Fibroblast of skin of back (primary cell): ENCODE measurements at regions not wholly inside any gene's neighbourhood (a gene's known extent, or its start where the extent isn't known, plus 50 kb on each side); places are given as distances from the start of the nearest gene placed in this dataset.
"Not testable (repeated sequence)": the region's sequence is repeated elsewhere in the genome, so short reads cannot be mapped to it uniquely, and the experiment has no call there.

Source experiments
- DNase-seq: peaks from one replicate; pipeline ENCODE4 v3.0.0-alpha.2; 2013

GRCh38 chr13:66152596-66152995 is 1077.5 kb downstream of the PCDH9 start:
- DNase-seq: no peak

GRCh38 chr13:66144357-66144756 is 1085.8 kb downstream of the PCDH9 start:
- not testable (repeated sequence) for DNase-seq

GRCh38 chr13:66139701-66140100 is 1090.4 kb downstream of the PCDH9 start:
- DNase-seq: no peak

- no peak for DNase-seq
Observed at GRCh38 chr13:66139250-66139649, 1090.9 kb downstream of the PCDH9 start.

GRCh38 chr13:66138172-66138811 is 1091.8 kb downstream of the PCDH9 start:
- no peak for DNase-seq

- no peak for DNase-seq
Observed at GRCh38 chr13:66137384-66137783, 1092.8 kb downstream of the PCDH9 start.

GRCh38 chr13:66128692-66129269 is 1101.4 kb downstream of the PCDH9 start:
- no peak for DNase-seq

GRCh38 chr13:66128201-66128600 is 1101.9 kb downstream of the PCDH9 start:
- no peak for DNase-seq

- DNase-seq: no peak
Observed at GRCh38 chr13:66117563-66117962, 1112.6 kb downstream of the PCDH9 start.

GRCh38 chr13:66113882-66114526 is 1116.1 kb downstream of the PCDH9 start:
- DNase-seq: peak; percentile 26

- no peak for DNase-seq
Observed at GRCh38 chr13:66111628-66112027, 1118.5 kb downstream of the PCDH9 start.

GRCh38 chr13:66106246-66106645 is 1123.9 kb downstream of the PCDH9 start:
- no peak for DNase-seq

- DNase-seq: peak; percentile 54
Observed at GRCh38 chr13:66102864-66103263, 1127.3 kb downstream of the PCDH9 start.

GRCh38 chr13:66099825-66100224 is 1130.3 kb downstream of the PCDH9 start:
- DNase-seq: no peak

GRCh38 chr13:66098931-66099628 is 1131.1 kb downstream of the PCDH9 start:
- peak; percentile 6 for DNase-seq

- no peak for DNase-seq
Observed at GRCh38 chr13:66089711-66090110, 1140.4 kb downstream of the PCDH9 start.

- DNase-seq: no peak
Observed at GRCh38 chr13:66087269-66087710, 1142.8 kb downstream of the PCDH9 start.

GRCh38 chr13:66077132-66077689 is 1152.9 kb downstream of the PCDH9 start:
- no peak for DNase-seq

- no peak for DNase-seq
Observed at GRCh38 chr13:66076417-66076816, 1153.7 kb downstream of the PCDH9 start.

- DNase-seq: no peak
Observed at GRCh38 chr13:66074018-66074615, 1156.0 kb downstream of the PCDH9 start.

GRCh38 chr13:66072097-66072496 is 1158.0 kb downstream of the PCDH9 start:
- DNase-seq: not testable (repeated sequence)

- no peak for DNase-seq
Observed at GRCh38 chr13:66071608-66072007, 1158.5 kb downstream of the PCDH9 start.

- no peak for DNase-seq
Observed at GRCh38 chr13:66071029-66071428, 1159.1 kb downstream of the PCDH9 start.
